ENCODE measurements at regions not wholly inside any gene's neighbourhood (a gene's known extent, or its start where the extent isn't known, plus 50 kb on each side); places are given as distances from the start of the nearest gene placed in this dataset.

- H3K9ac ChIP-seq (ENCODE audit: low read length), result no peak overlapping the region
- H3K27me3 ChIP-seq (ENCODE audit: insufficient read depth, low read length), result no peaks in the 10 kb centered on the region
- H3K4me2 ChIP-seq (ENCODE audit: low read length), result no peak overlapping the region
- H3K36me3 ChIP-seq (ENCODE audit: insufficient read depth, low read length), result no peaks in the 10 kb centered on the region
- H3F3A ChIP-seq (ENCODE audit: insufficient read depth, low read length), result no peaks in the 10 kb centered on the region
- no peak overlapping the region for H3K4me3 ChIP-seq (ENCODE audit: low read depth, low read length, poor library complexity, severe bottlenecking)
- no peaks in the 10 kb centered on the region for H3K9me3 ChIP-seq (ENCODE audit: low read length)
- no peaks in the 10 kb centered on the region for H3K79me2 ChIP-seq (ENCODE audit: insufficient read depth, low read length)
- TF ChIP-seq EZH2 (IDR thresholded peaks at IDR 0.05; ENCODE audit: borderline replicate concordance, low read length) (no peak), CTCF (IDR thresholded peaks at IDR 0.05; ENCODE audit: low read length) (no peak)
- no peak overlapping the region for H3K27ac ChIP-seq (ENCODE audit: low read depth, low read length, poor library complexity, severe bottlenecking)
- H3K9me2 ChIP-seq (ENCODE audit: low read depth, low read length), result no peaks in the 10 kb centered on the region
- no peaks in the 10 kb centered on the region for H3K4me1 ChIP-seq (ENCODE audit: insufficient read depth, low read length, severe bottlenecking)
- no peak overlapping the region for H2AFZ ChIP-seq (ENCODE audit: low read length)
- H4K20me1 ChIP-seq (ENCODE audit: insufficient read depth, low read length), result no peaks in the 10 kb centered on the region
Observed at GRCh38 chr12:87231818-87232217, 797.4 kb downstream of the C12orf50 start.

GRCh38 chr12:87230441-87230840 lies 798.8 kb downstream of the C12orf50 start:
- TF ChIP-seq EZH2 (IDR thresholded peaks at IDR 0.05; ENCODE audit: borderline replicate concordance, low read length) (no peak), CTCF (IDR thresholded peaks at IDR 0.05; ENCODE audit: low read length) (no peak)
- Histone ChIP-seq H3K27ac (ENCODE audit: low read depth, low read length, poor library complexity, severe bottlenecking) (no peak overlapping the region), H3K4me1 (ENCODE audit: insufficient read depth, low read length, severe bottlenecking) (no peaks in the 10 kb centered on the region)

GRCh38 chr12:87227162-87227561 lies 802.0 kb downstream of the C12orf50 start:
- Histone ChIP-seq H3K36me3 (ENCODE audit: insufficient read depth, low read length) (no peaks in the 10 kb centered on the region), H3K79me2 (ENCODE audit: insufficient read depth, low read length) (no peaks in the 10 kb centered on the region), H2AFZ (ENCODE audit: low read length) (no peak overlapping the region), H4K20me1 (ENCODE audit: insufficient read depth, low read length) (no peaks in the 10 kb centered on the region), H3F3A (ENCODE audit: insufficient read depth, low read length) (no peaks in the 10 kb centered on the region), H3K9me2 (ENCODE audit: low read depth, low read length) (no peaks in the 10 kb centered on the region), H3K4me3 (ENCODE audit: low read depth, low read length, poor library complexity, severe bottlenecking) (no peak overlapping the region), H3K4me1 (ENCODE audit: insufficient read depth, low read length, severe bottlenecking) (no peaks in the 10 kb centered on the region), H3K27ac (ENCODE audit: low read depth, low read length, poor library complexity, severe bottlenecking) (no peak overlapping the region), H3K9me3 (ENCODE audit: low read length) (no peaks in the 10 kb centered on the region), H3K9ac (ENCODE audit: low read length) (no peak overlapping the region), H3K27me3 (ENCODE audit: insufficient read depth, low read length) (no peaks in the 10 kb centered on the region), H3K4me2 (ENCODE audit: low read length) (no peak overlapping the region)
- no peak for TF ChIP-seq EZH2 (IDR thresholded peaks at IDR 0.05; ENCODE audit: borderline replicate concordance, low read length)
- no peak for TF ChIP-seq CTCF (IDR thresholded peaks at IDR 0.05; ENCODE audit: low read length)

More at GRCh38 chr12:87230441-87230840, 798.8 kb downstream of the C12orf50 start:
- no peaks in the 10 kb centered on the region for H3K36me3 ChIP-seq (ENCODE audit: insufficient read depth, low read length)
- no peak overlapping the region for H2AFZ ChIP-seq (ENCODE audit: low read length)
- H3K79me2 ChIP-seq (ENCODE audit: insufficient read depth, low read length), result no peaks in the 10 kb centered on the region
- H4K20me1 ChIP-seq (ENCODE audit: insufficient read depth, low read length), result no peaks in the 10 kb centered on the region
- H3K9me2 ChIP-seq (ENCODE audit: low read depth, low read length), result no peaks in the 10 kb centered on the region
- H3K27me3 ChIP-seq (ENCODE audit: insufficient read depth, low read length), result no peaks in the 10 kb centered on the region
- H3K9ac ChIP-seq (ENCODE audit: low read length), result no peak overlapping the region
- no peaks in the 10 kb centered on the region for H3F3A ChIP-seq (ENCODE audit: insufficient read depth, low read length)
- H3K4me3 ChIP-seq (ENCODE audit: low read depth, low read length, poor library complexity, severe bottlenecking), result no peak overlapping the region
- H3K4me2 ChIP-seq (ENCODE audit: low read length), result no peak overlapping the region
- no peaks in the 10 kb centered on the region for H3K9me3 ChIP-seq (ENCODE audit: low read length)

Data from OCI-LY1 (cell line).